ENCODE measurements at regions not wholly inside any gene's neighbourhood (a gene's known extent, or its start where the extent isn't known, plus 50 kb on each side); places are given as distances from the start of the nearest gene placed in this dataset.

DNA sequence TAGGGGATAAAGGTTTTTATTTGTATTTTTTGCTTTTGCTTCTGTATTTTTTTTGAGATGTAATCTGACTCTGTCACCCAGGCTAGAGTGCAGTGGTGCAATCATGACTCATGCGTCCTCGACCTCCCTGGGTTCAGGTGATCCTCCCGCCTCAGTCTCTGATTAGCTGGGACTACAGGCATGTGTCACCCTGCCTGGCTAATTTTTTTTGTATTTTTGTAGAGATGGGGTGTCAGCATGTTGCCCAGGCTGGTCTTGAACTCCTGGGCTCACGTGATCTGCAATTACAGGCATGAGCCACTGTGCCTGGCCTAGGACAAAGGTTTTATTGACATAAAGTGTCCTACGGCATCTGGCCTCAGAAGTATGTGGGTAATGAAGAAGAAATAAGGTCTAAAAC, 297.1 kb upstream of the C9orf72 start:
- no peak overlapping the region for H2BK5ac ChIP-seq (ENCODE audit: low read depth, low read length, poor library complexity, severe bottlenecking)
- H3K56ac ChIP-seq (ENCODE audit: extremely low read depth, insufficient read depth, low read length): no peak overlapping the region
- POLR2A ChIA-PET (ENCODE audit: unreplicated experiment): no interaction called here
- no peak overlapping the region for H3K18ac ChIP-seq (ENCODE audit: low read depth, low read length)
- H2AK5ac ChIP-seq (ENCODE audit: low read depth, low read length): no peak overlapping the region
- H3K9ac ChIP-seq (ENCODE audit: low read depth, low read length): no peak overlapping the region
- dilution Hi-C loops (cut with HindIII; ENCODE audit: low sequenced_read_pairs, unreplicated experiment): no loop called here
- no peak overlapping the region for H2BK120ac ChIP-seq (ENCODE audit: low read depth, low read length)
- no peak overlapping the region for H3K4me2 ChIP-seq (ENCODE audit: low read depth, low read length)
- no peak overlapping the region for H3K23ac ChIP-seq (ENCODE audit: low read depth, low read length)
- no peak overlapping the region for H2BK20ac ChIP-seq (ENCODE audit: low read depth, low read length)
- H4K5ac ChIP-seq (ENCODE audit: low read depth, low read length): no peak overlapping the region
- in situ Hi-C loops (cut with MboI; ENCODE audit: low sequenced_read_pairs): no loop called here
- CTCF ChIA-PET: interaction anchor here (0.7 kb wide), 1 partner anchor 21 kb away, joined by 3 read pairs; no protein-coding TSS in a partner anchor
- no peak overlapping the region for H2BK15ac ChIP-seq (ENCODE audit: low read depth, low read length)
- H2AK9ac ChIP-seq (replicated peaks; ENCODE audit: low read depth, low read length, poor library complexity): no peak overlapping the region
- no peak for DNase-seq
- ATAC-seq (ENCODE audit: low read depth): no peak
- intact Hi-C loops (cut with micrococcal nuclease): no loop called here
- no peaks in the 10 kb centered on the region for H4K20me1 ChIP-seq (ENCODE audit: insufficient read depth, low read length)
- no peak overlapping the region for H3K14ac ChIP-seq (replicated peaks; ENCODE audit: low read depth, low read length)
- BruUV-seq (replicated peaks): no TSS peak
- H3K4me1 ChIP-seq (ENCODE audit: control insufficient read depth, insufficient read depth, low read length): no peaks in the 10 kb centered on the region
- no peaks in the 10 kb centered on the region for H3K36me3 ChIP-seq (ENCODE audit: control insufficient read depth, insufficient read depth, low read length)
- no peak overlapping the region for H4K91ac ChIP-seq (ENCODE audit: insufficient read depth, low read depth, low read length)
- H3K27me3 ChIP-seq (ENCODE audit: control insufficient read depth, insufficient read depth, low read length): no peaks in the 10 kb centered on the region
- H2AFZ ChIP-seq (replicated peaks; ENCODE audit: low read length, poor library complexity): no peak overlapping the region
- H3K79me1 ChIP-seq (ENCODE audit: low read depth in 1 of 2, low read length in 2 of 2): no peaks in the 10 kb centered on the region
- no peaks in the 10 kb centered on the region for H3K9me1 ChIP-seq (ENCODE audit: insufficient read depth, low read length)
- WGBS, 2 experiments (ENCODE audit: extremely low coverage in 2 of 2, insufficient read length in 1 of 2): no CpG with 5 or more reads among the region's 5 CpGs
- H4K8ac ChIP-seq (ENCODE audit: low read depth in 2 of 2, low read length in 2 of 2): no peak overlapping the region
- no peak overlapping the region for H3K4me3 ChIP-seq (ENCODE audit: insufficient read depth, low read depth, low read length)
- no peak for TF ChIP-seq USF2 (IDR thresholded peaks at IDR 0.05; ENCODE audit: low read depth, low read length)
- no peak for TF ChIP-seq CEBPB (IDR thresholded peaks at IDR 0.05; ENCODE audit: low read depth, low read length)
- no peak for TF ChIP-seq CTCF (conservative IDR thresholded peaks at IDR 0.05; ENCODE audit: low read depth, low read length)
- no peak for TF ChIP-seq NFE2L2 (IDR thresholded peaks at IDR 0.05; ENCODE audit: low read depth, low read length)
- no peak for TF ChIP-seq FOS (IDR thresholded peaks at IDR 0.05; ENCODE audit: low read depth, low read length)
- TF ChIP-seq MAFK (IDR thresholded peaks at IDR 0.05; ENCODE audit: low read depth, low read length): no peak
- TF ChIP-seq RCOR1 (IDR thresholded peaks at IDR 0.05; ENCODE audit: insufficient replicate concordance, low read length): no peak
- no peak for TF ChIP-seq RAD21 (IDR thresholded peaks at IDR 0.05; ENCODE audit: low read length)
- TF ChIP-seq CHD1 (IDR thresholded peaks at IDR 0.05; ENCODE audit: low read depth, low read length): no peak
- no peak for TF ChIP-seq SMC3 (IDR thresholded peaks at IDR 0.05; ENCODE audit: low read depth, low read length)
- no peak for TF ChIP-seq BHLHE40 (IDR thresholded peaks at IDR 0.05; ENCODE audit: low read depth, low read length)
- no peak overlapping the region for H3K27ac ChIP-seq (ENCODE audit: insufficient read depth, low read length)
- H3K9me3 ChIP-seq (ENCODE audit: control insufficient read depth, insufficient read depth, low read length): no peaks in the 10 kb centered on the region
- no peak overlapping the region for H3K4ac ChIP-seq (ENCODE audit: low read depth, low read length)
